ENCODE measurements at regions not wholly inside any gene's neighbourhood (a gene's known extent, or its start where the extent isn't known, plus 50 kb on each side); places are given as distances from the start of the nearest gene placed in this dataset.

DNA sequence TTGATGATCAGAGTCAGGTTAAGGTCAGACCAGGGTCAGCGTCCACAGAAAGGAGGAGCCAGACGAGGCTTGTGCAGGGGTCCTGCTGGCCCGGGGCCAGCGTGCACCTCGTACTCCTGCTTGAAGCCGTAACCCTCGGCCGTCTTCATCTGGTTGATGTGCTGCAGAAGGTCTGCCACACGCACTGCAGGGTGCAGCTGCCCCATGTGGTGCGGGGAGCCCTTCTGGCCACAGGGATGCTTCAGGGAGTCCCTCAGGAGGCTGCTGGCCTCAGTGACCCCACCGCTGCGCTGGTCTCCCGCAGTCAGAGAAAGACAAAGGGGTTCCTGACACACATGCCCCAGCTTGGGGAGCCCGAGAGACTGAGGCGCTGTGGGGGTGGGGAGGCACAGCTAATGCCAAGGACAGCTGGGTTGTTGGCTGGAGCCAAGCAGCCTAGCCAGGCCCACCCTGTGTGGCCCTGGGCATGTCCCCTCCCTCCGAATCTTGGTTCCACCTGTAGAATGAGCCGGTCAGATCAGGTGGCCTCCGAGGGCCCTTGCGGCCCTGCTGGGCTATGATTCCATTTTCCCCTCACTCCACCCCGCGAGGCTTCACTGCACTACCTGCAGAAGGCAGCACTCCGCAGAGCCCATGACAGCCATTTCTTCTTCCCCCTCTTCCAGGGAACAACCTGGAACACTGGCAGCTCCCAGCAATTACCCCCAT lies 251.9 kb downstream of the PTPRU start:
- no peak for DNase-seq

DNA sequence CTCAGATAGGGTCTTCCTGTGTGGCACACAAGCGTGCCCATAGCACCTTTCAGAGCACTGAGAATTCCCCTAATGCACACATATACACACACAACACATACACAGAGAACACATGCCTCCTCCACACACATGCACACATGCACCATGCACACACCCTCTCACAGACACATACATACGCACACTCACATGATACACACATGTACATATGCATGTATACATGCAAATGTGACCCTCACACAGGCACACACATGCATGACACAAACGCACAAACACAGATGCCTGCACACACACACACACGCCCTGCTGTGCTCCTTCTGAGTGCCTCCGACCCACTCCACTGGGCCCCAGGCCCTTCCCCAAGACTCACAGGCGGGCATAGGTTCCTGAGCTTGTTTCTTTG lies 251.0 kb downstream of the PTPRU start:
- DNase-seq = no peak

DNA sequence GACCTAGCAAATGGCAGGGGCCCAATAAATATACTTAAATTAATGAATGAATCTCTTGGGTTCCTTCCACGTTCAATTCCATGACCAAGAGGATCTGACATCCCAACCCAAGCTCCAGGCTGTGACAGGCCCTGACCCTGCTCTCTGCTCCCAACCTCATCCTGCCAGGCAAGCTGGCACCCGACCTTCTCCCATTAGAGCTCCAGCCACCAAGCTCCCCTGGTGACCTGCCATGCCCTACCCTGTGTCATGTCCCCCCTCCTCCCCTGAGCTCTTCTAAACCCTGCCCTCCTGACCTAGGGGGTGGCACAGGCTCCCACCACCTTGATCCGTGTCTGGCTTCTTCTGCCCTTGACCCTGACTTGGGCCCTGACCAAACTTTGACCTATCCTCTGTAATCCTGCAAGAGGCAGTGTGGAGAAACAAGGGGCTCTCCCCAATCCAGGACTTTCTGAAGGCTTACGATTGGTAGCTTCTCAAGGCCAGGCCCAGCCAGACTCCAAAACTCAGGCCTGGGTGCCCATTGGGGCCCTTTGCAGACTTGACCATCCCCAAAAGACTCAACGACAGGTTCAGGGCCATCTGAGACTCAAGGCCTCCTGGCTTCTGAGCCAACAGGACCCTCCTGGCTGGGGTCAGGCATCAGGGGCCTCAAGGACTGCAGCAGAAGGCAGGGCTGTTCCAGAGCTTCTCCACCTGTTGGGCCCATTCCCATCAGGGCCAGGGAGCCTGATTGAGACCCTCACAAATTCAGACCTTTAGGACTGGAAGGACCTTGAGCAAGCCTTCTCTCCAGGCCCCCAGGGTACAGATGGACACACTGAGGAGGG lies 249.0 kb downstream of the PTPRU start:
- no peak for DNase-seq

DNA sequence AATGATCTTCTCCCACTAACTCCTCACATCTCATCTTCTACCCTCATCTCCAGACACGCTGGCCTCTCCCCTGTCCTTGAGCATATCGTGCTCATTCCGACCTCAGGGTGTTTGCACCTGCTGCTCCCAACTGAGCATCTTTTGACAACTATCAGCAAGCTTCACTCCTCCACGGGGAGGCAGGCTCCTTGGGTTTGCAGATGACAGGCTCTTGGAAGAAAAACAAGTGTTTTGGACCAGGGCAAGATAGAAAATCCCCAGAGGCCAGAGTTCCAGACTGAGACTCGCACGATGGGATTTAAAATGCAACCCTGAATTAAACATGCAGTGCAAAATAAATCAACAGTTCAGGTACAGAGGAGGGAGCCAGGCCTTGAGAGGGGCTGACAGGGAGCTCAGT lies 246.7 kb downstream of the PTPRU start:
- no peak for DNase-seq

DNA sequence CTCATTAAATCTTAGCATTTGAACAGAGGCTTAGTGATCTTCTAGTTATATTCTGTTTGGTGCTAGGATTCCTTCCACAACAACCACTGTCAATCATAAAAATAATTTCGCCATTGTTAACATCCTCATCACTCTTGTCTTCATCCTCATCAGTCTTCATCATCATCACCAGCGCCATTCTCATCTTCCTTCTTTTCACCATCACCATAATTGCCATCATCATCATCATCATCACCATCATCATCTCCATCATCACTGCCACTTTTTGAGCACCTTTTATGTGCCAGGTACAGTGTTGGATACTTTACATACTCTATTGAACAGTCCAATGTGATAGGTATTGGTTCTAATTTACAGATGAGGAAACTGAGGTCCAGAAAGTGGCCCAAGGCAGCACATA lies 245.7 kb downstream of the PTPRU start:
- DNase-seq = no peak

DNA sequence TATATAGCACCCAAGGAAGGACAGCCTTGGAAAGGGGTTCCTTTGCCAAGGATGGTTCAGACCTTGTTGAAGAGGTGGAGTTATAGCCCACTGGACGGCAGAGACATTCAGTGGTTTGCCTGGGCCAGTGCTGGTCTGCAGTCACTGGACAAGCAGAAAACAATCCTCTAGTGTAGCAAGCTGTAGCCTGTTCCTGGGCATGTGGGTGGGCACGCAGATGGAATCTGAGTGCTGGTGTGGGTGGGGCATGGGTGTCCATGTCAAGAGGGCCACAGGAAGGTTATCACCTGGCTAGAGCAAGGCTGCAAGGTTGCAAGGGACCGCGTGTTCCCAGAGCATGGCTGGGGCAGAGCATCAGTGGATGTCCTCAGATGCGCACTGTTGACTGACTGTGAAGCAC lies 244.7 kb downstream of the PTPRU start:
- DNase-seq = no peak

DNA sequence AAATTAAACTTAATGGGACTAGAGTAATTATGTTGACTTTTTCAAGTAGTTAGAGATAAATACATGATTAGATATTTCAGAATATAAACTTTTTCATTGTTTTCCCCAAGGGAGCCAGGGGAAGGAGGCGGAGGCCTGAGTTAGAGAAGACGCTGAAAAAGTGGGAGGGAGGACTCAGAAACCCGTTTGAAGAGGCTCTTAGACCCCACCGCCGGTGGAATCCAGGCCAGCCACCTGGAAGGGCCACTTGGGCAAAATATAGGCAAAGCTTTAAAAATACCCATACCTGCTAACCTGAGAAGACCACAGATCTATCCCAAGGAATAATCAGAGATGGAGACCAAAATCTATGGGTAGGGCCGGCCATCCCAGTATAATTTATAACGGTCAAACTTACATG lies 242.6 kb downstream of the PTPRU start:
- no peak for DNase-seq

DNA sequence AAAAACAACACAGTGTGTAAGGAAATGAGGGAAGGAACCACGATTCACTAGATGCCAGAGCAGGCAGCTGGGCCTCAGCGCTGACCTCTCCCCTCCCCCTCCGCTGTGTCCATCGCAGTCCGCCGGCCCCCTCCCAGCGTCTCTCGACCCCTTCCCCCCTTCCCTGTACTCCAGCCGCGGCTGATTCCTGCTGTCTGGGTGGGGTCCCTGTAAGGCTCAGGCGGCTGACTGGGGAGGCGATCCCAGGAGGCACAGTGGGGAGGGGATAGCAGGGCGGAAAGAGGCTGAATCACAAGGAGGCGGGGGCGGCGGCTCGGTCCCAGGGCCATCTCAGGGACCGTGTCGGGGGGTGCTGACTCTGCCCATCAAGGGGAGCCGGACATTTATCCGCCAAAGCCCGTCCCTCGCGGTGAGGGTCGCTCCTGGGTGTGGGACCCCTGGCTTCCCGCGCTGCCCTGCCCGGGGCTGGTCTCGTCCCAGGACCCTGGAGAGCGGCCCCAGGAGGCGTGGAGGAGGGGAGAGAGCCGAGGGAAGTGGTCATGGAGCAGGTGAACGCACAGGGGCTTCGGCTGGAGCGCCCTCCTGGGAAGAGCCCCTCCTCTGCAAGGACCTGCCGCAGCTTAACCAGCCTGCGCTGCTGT lies 241.9 kb downstream of the PTPRU start:
- DNase-seq = no peak

DNA sequence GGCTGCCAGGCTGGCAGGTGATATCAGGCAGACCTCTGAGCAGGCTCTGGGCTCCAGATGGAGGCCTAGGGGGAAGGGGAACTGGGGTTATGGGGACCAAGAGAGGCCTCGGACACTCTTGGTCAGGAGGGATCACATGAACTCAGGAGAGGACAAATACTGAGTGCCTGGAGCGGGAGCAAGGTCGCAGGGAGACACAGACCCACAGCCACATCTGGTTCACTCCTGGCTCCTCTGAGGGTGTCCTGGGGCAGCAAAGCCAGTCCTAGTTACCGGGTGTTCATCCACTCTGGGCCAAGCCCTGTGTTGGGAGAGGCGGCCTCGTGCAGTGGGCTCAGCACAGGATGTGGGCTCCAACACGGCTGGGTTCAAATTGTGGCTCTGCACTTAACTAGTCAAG lies 239.0 kb downstream of the PTPRU start:
- DNase-seq = no peak

DNA sequence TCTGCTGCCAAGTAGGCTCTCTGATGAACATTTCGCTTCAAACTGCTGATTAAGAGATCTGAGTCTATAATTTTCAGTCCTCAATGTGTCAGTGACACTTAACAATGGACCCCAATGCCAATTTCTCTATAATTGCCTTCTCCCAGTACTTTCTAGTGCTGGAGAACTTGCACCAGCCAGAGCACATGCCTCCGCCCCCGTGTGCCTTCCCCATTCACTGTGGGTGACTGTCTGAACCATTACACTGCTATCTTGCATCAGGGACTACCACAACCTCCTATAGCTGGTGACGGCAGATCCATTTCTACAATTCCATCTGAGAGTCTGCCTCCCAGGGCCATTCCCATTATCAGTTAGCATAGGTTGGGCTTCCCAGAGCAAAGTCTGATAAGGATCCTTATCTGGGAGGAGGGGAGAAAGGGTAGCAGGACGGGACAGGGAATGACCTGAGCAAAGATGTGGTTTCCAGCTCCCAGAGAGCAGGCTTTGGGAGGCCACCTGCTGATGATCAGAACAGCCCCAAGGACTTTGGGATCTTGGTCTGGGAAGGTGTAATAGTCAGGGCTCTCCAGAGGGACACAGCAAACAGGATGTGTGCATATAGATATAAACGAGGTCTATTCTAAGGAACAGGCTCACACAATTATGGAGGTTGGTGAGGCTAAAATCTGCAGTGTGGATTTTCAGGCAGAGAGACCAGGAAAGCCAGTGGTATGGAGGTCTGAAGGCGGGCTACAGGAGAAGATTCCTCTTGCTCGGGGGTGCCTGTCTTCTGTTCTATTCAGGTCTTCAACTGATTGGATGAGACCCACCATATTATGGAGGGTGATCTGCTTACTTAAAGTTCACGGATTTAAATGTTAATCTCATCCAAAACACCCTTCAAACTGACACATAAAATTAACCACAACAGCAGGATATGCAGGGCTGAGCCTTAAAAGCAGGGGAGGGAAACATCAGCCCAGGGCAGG lies 238.2 kb downstream of the PTPRU start:
- DNase-seq = no peak

DNA sequence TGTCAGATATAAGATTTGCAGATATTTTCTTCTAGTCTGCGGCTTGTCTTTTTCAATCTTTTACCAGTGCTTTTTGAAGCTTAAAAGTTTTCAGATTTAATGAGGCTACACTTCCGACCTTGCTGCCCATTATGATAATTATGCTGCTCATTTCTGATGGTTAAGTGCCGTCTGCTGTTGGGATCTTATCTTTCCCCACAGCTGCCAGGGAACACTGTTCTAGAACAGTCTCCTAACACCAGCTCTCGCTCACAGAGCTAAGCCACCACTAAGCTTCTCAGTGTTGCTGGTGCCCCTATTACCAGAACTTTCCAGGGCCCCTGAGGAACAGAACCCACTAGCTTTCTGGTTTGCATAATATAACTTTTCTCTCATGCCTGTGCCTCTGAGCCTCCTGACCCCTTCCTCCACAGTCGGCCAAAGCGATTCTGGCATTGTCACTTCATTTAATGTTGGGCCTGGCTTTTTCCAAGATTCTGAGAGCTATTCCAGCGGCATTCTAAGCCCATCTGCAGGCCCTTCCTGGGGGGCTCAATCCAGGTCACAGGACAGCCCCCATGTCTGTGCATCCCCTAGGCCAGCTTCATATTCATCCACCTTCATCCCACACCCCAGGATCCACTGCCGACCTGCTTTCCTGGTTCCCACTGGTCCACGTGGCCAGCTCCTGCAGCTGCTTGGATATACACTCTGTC lies 237.0 kb downstream of the PTPRU start:
- no peak for DNase-seq

DNA sequence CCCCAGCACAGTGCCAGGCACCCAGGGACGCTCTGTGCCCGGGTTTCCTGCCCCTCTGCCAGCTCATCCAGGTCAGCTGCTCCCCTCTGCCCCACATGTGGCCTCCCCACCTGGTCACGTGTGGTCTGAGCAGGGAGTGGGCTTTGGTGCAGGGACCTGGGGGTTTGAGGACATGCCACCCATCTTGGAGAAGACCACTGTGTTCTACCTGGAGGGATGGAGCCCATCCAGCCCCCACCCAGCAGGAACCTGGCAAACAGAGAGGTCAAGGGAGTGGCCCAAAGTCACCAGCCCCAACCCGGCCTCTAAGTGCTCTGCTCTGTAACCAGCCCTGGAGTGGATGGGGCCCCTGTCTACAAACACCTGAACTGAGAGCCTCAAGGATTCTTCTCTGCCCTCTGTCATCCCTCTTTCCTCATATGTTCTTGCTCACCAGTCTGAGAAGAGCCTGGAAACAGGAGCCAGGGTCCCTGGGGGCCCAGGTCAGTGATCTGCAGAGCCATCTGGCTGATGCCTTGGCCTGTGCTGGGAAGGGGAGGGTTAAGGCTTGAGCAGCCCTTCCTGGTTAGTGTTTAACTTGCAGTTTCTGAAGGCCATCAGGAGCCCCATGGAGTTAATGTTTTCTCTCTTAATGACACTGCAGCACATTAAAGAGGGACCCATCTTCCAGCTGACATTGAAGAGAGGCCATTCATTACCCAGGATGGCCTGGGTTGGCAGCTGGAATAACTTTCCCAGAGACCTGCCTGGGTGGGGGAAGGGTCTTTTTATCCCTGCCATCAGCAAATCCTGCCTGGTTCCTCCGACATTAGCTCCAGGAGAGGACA lies 235.4 kb downstream of the PTPRU start:
- DNase-seq = no peak

DNA sequence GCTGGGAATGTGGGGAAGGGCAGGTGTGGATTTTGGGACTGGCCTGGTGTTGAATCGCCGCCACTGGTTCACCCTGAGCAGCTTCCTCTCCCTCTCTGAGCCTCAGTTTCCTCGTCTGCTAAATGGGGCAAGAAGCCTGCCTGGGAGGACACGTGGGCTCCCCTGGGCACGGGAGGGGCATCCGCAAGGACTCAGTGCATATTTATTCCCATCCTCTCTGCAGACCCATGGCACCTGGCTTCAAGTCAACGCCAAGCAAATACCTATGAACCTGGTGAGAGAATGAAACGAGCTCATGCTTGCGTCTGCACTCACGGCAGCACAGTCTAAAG lies 234.4 kb downstream of the PTPRU start:
- DNase-seq = no peak

DNA sequence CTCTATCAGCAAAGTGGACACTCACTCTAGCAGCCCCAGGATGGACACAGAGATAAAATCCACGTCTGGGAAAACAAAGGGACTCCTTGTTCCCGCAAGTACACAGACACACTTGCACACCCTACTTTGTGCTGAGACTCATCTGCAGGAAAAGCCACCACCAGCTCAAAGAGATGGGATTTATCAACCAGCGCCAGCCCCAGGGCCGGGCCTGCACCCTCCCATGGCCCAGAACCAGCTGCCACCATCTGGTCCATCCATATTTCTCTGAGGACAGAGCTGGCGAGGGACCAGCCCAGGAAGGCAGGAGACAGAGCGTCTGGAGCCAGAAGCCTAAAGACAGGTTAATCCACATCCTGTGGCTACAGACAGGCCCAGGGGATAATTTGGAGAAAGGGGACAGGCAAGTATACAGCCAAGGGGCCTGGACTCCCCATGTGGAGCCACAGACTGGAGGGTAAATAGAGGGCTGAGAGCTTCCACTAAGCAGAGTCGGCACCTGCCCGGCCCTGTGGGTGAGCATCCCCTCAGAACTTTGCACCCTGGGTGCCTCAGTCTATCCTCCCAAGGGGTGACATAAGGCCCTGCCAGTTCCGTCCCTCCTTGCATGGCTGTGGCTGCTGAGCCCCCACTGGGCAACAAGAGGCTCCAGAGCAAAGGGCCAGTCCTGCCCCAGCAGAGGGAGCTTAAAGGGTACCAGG lies 233.9 kb downstream of the PTPRU start:
- DNase-seq = no peak

DNA sequence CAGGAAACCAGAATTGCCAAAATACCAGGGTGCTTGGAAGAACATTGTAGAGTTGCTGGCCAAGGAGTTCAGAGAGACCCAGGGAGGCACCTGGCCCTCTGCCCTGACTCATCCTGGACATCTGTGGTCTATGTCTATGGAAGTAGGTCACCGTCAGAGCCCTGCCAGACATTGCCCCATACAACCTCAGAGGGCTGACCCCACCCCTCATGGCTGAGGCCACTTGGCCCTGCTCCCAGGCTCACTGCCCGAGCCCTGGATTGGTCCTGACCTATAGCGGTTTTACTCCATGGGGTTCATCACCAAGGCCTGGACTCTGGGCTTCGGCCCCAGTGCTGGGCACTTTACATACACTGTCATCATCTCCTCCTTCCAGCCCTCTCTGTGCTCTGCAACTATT lies 233.1 kb downstream of the PTPRU start:
- no peak for DNase-seq

DNA sequence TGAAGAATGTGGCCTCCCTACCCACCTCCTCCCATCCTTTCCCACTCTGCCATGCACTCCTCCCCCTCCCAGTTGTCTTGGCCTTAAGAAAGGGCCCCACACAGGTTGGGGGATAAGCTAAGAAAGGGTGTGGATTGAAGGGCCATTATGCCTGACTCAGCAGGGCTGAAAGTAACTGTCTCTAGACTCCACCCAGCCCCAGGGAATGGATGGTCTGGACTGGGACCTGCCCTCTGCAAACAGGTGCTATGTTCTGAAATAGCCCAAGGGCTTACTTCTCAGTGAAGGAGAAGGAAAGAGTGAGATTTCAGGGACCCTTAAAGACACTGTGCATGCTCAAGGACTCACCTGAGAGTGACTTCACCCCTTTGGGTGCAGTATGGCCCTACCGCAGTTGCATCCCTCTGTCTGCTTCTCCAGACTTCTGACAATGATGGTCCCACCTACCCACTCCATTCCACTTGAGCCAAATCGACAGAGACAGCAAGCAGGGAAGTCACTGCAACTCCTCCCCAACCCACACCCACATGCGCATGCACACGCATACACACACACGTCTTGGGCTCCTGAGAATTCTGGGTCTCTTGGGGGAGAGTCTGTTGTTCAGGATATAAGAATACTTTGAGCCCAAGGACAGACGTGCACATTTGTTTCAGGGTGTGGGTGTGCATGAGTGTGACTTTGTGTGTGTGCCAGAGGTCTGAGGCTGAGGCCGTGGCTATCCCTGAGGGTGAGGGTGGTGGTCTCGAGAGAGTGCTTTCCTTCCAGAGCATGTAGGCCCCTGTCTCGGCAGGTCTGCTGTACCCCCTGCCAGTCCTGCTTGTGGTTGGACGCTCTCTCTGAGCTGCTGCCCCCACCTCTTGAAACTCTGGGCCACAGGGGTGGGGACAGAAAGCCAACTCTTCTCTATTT lies 231.9 kb downstream of the PTPRU start:
- no peak for DNase-seq

DNA sequence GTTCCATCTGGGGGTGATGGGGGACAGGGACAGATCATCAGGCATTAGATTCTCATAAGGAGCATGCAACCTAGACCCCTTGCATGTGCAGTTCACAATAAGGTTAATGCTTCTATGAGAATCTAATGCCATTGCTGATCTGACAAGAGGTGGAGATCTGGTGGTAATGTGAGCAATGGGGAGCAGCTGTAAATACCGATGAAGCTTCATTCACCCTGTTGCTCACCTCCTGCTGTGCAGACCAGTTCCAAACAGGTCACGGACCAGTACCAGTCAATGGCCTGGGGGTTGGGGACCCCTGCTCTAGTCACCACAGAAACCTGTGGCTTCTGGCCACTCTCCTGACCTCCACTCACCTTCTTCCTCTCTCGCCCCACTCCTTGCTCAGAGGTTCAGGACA lies 229.9 kb downstream of the PTPRU start:
- no peak for DNase-seq

DNA sequence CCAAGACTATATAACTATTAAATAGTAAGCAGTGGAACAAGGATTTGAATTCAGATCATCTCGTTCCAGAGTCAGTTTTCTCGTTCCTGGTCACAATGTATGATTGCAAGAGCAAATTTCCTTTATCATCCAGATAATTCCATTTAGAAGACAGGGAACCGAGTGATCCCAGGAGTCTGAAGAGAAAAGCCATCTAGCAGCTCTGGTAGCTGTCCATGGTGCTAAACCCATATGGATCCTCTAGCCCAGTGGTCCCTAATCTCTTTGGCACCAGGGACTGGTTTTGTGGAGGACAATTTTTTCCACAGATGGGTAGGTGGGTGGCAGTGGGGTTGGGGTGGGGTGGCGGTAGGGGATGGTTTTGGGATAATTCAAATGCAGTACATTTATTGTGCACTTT lies 229.4 kb downstream of the PTPRU start:
- no peak for DNase-seq

DNA sequence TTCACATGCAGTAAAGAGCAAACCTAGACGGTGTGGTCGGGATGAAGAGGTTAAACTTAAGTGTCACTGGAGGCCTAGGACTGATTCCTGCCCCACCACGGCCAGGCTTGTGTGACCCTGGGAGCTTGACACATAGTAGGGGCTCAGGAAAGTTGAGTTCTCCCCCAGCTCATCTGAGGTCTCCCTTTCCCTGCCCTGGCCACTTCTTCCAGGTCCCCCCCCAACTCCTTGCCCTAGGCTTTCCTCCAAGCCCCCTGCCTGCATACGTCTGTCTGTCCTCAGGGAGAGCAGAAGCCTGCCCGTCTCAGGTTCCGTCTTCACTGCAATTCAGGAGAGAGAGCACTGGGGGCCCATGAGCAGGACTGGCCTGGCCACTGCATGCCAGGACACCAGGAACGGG lies 225.8 kb downstream of the PTPRU start:
- no peak for DNase-seq

Measured in central memory CD4-positive, alpha-beta T cell (primary cell).